ENCODE measurements at regions not wholly inside any gene's neighbourhood (a gene's known extent, or its start where the extent isn't known, plus 50 kb on each side); places are given as distances from the start of the nearest gene placed in this dataset.
A peak's percentile ranks its signal among the peaks of the same experiment; 100 is the strongest.
"Not testable (repeated sequence)": the region's sequence is repeated elsewhere in the genome, so short reads cannot be mapped to it uniquely, and the experiment has no call there.

DNA sequence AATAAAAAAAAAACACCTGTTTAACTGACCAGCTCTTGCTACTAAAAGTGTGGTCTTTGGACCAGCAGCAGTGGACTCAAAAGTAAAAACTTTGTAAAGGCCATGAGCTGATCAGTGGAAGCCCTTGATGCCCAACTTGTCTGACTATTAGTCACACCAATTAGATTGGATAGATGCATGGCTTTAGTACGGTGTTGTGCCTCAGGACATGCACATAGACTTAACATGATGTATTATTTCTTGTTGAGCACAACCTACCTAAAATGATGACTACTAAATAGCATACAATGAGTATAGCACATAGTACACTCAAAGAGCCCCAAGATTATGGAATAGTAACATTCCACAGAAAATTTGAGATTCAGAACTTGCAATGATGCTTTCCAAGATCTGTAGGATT lies 95.1 kb upstream of the FIBIN start:
- no peak for DNase-seq (ENCODE audit: low read depth)

DNA sequence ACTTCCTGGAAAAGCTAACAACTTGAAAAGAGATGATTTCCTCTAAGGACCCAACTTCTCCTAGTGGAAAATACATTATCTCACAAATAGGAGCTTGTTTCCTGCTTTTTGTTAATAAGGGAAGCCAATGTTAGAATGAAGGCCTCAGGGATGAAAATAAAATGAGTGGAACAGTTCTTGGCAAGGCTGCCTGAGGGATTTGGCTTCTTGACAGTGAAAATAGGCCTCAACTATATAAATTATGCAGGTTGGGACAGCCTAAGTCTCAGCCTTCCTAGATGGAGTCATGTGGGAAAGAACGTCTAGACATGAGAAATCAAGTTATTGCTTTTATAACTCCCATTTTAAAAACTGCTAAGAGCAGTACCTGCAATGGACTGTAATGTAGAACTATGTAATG lies 92.8 kb upstream of the FIBIN start:
- DNase-seq (ENCODE audit: low read depth): peak; percentile 6

DNA sequence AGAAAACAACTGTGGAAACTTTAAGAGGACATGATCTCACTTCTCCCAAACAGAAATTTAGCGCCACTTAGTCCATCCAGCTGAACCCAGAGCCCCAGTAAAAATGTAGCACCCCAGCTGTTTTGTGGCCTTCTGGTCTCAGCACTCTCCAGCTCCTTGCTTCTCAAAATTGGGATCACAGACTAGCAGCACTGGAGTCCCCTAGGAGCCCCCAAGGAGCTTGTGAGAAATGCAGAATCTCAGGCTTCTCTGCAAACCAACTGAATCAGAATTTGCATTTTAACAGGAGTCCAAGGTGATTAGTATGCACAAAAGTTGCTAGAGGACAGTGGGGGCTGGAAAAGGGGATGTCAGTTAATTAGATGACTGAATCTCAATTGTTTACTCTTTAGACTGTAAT lies 89.8 kb upstream of the FIBIN start:
- DNase-seq (ENCODE audit: low read depth): no peak

DNA sequence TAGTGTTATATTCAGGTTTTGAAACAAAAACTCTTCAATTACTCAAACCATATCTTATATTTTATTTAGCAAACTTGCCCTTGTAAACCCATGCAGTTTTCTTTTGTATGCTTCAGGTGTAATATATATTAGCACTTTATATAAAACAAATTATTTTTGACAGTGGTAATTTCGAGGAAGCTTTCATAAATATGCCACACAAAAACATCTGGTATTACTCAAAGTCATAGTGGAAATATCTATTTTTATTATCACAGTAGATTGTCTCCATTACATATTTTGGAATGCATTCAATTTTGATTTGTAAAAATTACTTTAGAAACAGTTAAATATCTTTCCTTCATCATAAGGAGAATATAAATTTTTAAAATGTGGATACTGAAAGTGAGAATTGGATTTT lies 89.1 kb upstream of the FIBIN start:
- DNase-seq (ENCODE audit: low read depth): no peak

DNA sequence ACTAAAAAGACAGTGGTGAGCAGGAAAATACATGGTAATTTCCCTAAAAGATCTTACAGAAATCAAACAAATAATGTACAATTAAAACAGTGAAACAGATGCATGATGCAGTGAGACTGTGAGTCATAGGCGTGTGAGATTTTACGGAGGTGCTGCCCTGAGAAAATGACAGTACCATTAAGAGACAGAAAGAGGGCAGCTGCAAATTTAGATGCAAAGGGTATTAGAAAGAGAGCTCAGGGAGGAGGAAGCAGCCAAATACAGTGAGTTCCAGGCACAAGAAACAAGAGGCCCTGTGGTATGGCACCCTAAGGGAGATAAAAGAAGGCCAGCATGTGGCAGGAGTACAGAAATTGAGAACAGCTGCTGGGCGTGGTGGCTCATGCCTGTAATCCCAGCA lies 88.5 kb upstream of the FIBIN start:
- peak; percentile 1 for DNase-seq (ENCODE audit: low read depth)

DNA sequence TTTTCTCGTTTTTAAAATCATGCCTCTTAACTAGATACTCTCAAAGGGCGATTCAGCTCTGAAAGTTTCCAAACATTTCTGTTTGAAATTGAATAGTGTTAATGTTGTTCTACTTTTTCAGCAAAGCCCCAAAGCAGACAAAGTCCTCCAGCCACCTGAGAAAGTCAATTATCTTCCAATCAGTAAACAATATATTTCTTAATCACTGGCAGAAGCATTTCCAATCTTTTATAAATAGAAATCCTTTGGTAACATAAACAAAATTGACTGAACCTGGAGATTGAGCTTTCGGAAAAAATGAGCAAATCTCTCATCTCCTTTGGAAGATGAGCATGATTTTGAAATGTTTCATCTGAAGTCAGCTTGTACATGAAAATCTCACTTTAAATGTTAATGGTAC lies 84.4 kb upstream of the FIBIN start:
- no peak for DNase-seq (ENCODE audit: low read depth)

DNA sequence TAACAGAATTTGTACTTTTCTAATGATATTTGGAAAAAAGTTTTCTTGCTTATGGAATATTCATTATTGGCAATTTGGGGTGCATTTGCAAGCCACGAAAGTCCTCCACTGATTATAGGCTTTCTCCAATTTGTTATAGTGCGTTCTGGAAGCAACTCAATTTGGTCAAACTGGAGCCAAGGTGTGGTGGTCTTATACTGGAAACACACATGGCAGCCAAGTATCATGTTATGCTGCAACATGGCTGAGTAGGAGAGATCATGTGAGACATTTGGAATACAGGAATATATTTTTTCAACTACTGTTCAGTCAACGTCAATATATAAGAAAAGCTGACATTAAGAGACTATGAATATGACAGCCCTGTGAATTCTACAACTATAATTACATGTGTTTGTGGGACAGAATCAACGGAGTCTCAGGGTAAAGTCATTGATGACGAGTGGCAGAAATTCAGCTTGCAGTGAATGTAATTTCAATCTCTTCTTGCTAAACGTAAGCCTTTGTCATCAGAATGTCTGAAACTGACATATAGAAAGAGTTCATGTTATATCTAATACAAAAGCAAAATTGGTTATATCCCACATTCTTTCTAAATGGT lies 83.8 kb upstream of the FIBIN start:
- no peak for DNase-seq (ENCODE audit: low read depth)

DNA sequence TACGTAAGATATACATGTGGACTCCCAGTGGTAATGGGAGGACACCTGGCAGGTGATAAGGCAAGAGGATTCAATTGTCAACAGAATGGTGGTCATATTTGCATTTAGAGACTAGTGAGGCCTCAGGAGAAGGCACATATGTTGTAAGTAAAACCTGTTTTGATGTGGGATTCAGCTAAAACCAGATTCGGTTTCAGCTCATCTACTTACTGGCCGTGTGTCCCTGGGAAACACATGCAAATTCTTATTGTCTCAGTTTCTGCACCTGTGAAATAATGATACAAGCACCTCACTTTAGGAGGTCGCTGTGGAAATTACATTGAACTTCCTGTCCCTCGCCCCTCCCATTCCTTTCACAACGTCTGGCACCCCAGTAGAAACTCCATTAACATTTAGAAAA lies 78.9 kb upstream of the FIBIN start:
- DNase-seq (ENCODE audit: low read depth): no peak

DNA sequence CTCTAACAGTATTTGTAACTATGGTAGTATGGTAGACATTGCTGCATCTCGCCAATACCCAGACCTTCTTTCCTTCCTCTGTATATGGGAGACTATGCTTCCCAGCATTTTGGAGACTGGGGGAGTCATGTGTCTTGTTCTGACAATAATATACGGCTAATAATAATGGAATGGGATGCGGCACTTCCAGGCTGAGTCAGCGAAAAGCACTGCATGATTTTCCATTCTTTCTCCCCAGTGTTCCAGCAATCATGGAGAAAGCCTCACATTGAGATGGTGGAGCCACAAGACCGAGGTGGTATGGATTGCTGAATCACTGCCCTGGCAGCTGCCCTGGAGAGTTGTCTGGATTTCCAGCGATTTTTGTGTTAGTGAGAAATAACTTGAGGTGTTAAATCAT lies 77.1 kb upstream of the FIBIN start:
- no peak for DNase-seq (ENCODE audit: low read depth)

DNA sequence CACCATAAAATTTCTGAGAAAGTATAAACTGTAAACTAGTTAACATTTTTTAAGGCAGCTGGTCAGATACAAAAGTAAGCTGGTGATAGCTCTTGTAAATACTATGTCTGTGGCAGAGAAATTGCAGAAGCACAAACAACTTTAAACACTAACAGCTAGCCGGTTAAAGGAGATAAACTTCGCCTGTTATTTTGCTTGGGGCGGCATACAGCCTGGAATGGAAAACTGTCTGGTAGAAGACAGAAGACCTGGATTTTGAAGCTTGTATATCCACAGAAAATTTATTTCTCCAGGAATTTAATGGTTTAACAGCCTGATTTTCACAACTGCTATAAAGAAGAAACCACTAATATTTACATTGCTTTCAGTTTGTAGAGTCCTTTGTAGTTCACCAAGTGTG lies 65.3 kb upstream of the FIBIN start:
- DNase-seq (ENCODE audit: low read depth): no peak

DNA sequence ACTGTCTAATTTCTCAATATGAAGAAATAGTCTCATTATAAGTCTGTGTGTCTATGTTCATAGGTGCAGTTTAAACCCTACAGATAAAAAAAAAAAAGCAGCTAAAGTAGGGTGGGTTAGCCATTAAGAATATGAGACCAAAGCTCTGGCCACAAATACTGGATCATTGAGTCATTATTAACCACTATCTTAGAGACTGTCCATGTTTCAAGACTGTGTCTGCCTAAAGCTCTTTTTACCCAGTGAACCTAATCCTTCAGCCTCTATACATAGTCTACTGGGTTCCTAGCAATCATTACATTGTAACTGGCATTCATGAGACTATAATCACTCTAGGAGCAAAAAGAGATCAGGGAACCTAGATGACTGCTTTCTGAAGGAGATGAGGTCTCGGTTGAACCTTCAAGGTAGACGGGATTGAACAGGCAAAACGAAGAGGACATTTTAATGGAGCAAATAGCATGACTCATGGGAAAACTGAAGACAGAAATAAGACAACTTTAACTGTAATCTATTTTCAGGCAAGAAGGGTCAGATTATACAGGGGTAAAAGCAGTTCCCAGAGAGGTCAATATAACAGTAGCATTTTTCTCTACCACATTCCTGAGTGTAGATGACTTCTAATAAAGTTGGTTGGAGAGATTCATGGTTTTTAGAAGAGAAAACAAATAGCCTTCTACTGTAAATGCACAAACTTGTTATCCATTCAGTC lies 64.0 kb upstream of the FIBIN start:
- no peak for DNase-seq (ENCODE audit: low read depth)

DNA sequence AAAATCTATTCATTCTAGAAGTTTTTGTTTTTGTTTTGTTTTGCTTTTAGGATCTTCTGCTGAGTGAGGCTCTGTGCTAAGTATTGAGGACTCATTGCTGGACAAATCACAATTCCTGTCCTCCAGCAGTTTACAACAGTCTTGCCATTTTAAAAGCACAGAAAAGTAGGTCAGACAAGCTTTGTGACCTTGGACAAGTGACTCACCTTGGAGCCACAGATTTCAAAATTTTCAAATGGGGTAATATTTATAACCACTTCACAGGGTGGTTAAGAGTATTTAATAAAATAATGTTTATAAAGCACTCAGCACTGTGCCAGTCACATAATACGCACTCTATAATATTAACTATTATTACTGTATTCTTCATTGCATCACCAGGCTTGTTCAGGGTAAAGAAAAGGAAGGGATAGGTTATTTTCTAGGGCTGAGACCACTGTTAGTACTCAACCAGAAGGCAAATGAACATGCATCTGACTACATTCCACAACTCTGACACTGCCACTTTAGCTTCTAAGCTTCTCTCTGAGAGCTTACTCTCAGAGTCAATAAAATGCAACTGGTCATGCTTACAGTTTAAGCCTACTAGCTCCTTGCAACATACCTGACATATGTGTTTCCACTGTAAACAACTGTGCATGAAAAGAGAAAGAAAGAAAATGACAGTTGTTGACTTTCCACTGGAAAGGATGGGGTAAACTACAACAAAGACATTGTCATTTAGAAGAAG lies 63.2 kb upstream of the FIBIN start:
- no peak for DNase-seq (ENCODE audit: low read depth)

DNA sequence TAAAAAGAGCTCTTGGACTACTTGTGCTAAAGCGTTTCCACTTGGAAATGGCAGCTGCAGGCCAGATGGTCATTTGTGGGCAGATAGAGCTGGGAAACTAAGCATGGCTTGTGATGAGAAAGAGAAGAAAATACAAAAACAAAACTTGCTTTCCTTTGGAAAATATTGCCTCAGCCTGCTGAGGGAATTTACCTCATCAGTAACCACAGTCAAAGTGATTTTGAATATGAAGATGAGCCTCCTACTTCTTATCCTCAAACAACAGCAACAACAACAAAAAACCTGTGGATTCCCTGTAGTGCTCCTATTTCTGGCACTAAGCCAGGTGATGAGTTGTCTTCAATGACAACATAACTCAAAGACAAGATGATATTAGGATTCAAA lies 62.7 kb upstream of the FIBIN start:
- DNase-seq (ENCODE audit: low read depth): peak; percentile 60

DNA sequence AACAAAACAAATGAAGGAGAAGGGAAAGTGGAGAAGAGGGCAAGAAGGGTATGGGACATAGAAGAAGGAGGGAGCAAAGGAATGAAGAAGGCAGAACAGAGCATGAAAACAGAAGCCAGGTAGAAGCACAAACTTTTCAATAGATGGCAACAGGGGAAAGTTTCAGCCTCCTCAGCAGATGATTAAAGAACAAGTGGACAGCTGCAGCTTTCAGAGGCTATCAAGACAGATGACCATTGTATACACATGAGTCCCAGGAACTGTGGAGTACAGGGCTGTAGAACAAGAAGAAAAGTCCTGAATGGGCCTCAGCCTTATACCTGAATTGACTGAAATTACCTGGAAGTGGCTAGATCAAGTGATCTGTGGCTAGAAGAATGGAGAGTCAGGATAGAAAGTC lies 62.0 kb upstream of the FIBIN start:
- DNase-seq (ENCODE audit: low read depth): no peak

DNA sequence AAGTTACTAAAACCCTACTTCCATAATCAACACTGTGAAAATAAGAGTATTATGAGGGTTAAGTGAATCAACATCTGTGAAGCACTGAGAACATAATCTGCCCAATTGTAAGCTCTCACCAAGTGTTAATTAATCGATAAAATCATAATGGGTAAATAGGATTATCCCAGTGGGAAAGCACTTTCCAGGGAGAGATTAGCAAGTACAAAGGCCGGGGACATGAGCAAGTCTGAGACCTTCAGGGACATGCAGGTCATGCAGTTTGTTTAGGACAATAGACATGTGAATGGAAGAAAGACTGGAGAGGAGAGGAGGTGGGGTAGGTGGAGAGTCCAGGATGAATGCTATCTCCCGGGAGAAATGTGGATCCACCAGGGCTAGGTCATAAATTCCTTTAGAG lies 57.8 kb upstream of the FIBIN start:
- no peak for DNase-seq (ENCODE audit: low read depth)

DNA sequence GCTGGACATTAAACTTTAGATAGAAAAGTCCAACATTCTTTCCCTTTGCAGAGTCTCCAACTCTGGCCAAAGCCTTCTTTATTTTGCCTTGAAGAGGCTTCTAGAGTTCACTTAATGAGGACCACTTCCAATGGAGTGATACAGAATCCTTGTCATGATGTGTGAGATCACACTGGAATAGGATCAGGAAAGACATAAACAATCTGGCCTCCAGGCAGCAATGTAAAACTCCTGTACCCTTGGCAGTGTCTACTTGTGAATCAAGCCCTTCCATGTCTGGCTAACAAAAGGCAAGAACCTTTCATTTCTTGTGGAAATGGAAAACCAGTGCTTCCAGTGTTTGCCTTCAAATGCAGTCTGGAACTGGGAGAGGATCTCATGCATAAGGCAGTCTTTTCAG lies 56.5 kb upstream of the FIBIN start:
- no peak for DNase-seq (ENCODE audit: low read depth)

DNA sequence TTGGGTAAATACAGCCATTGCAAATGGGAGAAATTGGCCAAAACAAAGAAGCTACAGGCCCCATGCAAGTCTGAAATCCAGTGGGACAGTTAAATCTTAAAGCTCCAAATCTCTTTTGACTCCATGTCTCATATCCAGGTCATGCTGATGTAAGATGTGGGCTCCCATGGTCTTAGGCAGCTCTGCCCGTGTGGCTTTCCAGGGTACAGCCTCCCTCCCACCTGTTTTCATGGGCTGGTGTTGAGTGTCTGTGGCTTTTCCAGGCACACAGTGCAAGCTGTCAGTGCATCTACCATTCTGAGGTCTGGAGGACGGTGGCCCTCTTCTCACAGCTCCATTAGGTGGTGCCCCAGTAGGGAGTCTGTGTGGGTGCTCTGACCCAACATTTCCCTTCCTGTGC lies 53.4 kb upstream of the FIBIN start:
- DNase-seq (ENCODE audit: low read depth): not testable (repeated sequence)

DNA sequence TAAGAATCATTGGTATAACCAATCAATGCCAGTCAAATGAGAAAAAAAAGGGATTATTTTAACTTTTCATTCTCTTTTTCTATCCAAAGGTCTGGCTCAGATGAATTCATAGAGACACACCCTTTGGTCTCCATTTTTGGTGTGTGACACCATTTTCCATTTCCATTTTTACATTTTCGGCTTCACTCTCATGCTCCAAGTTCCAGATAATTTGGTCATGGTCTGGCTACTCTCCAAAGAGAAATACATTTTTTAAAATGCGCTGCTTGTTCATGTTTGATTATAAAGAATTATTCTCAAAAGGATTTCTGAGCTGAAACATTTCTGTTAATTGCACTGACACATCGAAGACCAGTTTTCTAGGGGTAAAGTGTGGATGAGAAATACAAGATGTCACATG lies 51.6 kb upstream of the FIBIN start:
- no peak for DNase-seq (ENCODE audit: low read depth)

DNA sequence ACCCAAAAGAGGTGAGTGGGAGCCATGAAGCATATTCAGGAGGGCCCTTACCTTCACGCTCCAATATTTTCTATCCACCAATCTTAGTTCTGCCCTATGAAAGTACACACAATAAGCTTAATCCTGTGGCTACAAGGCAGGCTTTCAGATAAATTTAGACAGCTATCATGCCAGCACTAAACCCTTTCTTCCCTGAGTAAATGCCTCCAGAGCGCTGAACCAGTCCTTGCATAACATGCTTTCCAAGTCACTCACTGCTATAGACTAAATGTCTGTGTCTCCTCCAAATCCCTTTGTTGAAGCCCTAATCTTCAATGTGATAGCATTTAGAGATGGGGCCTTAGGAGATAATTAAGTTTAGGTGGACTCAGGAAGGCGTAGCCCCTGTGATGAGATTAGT lies 50.3 kb upstream of the FIBIN start:
- no peak for DNase-seq (ENCODE audit: low read depth)

Data from fibroblast of gingiva (primary cell).